ENCODE measurements at regions not wholly inside any gene's neighbourhood (a gene's known extent, or its start where the extent isn't known, plus 50 kb on each side); places are given as distances from the start of the nearest gene placed in this dataset.
"Not testable (repeated sequence)": the region's sequence is repeated elsewhere in the genome, so short reads cannot be mapped to it uniquely, and the experiment has no call there.

- peak; percentile 99 for DNase-seq (ENCODE audit: low read depth)
- peak overlapping the region; percentile 99 for H3K4me3 ChIP-seq (ENCODE audit: low read length)
- TF ChIP-seq, protein P1, sequence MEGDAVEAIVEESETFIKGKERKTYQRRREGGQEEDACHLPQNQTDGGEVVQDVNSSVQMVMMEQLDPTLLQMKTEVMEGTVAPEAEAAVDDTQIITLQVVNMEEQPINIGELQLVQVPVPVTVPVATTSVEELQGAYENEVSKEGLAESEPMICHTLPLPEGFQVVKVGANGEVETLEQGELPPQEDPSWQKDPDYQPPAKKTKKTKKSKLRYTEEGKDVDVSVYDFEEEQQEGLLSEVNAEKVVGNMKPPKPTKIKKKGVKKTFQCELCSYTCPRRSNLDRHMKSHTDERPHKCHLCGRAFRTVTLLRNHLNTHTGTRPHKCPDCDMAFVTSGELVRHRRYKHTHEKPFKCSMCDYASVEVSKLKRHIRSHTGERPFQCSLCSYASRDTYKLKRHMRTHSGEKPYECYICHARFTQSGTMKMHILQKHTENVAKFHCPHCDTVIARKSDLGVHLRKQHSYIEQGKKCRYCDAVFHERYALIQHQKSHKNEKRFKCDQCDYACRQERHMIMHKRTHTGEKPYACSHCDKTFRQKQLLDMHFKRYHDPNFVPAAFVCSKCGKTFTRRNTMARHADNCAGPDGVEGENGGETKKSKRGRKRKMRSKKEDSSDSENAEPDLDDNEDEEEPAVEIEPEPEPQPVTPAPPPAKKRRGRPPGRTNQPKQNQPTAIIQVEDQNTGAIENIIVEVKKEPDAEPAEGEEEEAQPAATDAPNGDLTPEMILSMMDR (IDR thresholded peaks at IDR 0.05; ENCODE audit: insufficient read depth, low read depth, low read length, missing control alignments): peak; percentile 35
These were observed 53.3 kb upstream of the ZNF527 start for GRCh38 chr19:37317403-37318209.

DNA sequence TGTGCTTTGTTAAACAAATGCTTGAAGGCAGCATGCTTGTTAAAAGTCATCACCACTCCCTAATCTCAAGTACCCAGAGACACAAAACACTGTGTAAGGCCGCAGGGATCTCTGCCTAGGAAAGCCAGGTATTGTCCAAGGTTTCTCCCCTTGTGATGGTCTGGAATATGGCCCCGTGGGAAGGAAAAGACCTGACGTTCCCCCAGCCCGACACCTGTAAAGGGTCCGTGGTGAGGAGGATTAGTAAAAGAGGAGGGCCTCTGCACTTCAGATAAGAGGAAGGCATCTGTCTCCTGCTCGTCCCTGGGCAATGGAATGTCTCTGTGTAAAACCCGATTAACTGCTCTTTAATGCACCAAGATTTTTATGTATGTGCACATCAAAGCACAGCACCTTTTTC, 49.9 kb upstream of the ZNF527 start:
- H3K4me3 ChIP-seq (ENCODE audit: low read length); DNase-seq (ENCODE audit: low read depth): not testable (repeated sequence)

Data from epithelial cell of esophagus (primary cell).